Upper lobe of left lung (tissue), 4 donors: ENCODE measurements at regions not wholly inside any gene's neighbourhood (a gene's known extent, or its start where the extent isn't known, plus 50 kb on each side); places are given as distances from the start of the nearest gene placed in this dataset.

Experiments
- EP300 ChIP-seq, 4 donors: sonication (generic); formaldehyde crosslinking; IDR thresholded peaks; one replicate each; pipeline ENCODE4 v1.5.1; 2017; ENCODE audit warnings: antibody characterized with exemption in 4 of 4, control low read depth in 2 of 4
- TF ChIP-seq, protein P1 (sequence below), 6 experiments: fragments of 450-650 bp in 4 of 6; fragments of 200-600 bp in 2 of 6; sonication (generic) in 2 of 6; IDR thresholded peaks; one replicate each; pipeline ENCODE4 v1.5.1; 2016 to 2019; ENCODE audit warnings: antibody characterized with exemption in 6 of 6

DNA sequence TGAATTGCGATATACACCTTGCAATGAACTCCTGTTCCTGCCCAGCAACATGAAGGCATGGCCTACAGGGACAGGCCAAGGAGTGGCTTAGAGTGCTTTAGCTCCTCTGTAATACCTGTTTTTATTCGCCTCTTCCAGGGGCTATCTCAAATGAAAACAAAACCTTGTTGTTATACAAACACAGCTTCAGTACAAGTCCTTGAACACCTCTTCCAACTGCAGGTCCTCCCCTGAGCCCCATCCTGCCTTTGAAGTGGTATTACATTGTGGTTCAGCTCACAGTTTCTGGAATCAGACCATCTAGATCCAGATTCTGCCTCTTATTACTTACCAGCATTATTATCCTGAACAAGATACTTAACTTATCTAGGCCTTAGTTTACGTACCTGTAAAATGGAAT, 83.0 kb upstream of the HNRNPA3 start:
- TF ChIP-seq, protein P1, sequence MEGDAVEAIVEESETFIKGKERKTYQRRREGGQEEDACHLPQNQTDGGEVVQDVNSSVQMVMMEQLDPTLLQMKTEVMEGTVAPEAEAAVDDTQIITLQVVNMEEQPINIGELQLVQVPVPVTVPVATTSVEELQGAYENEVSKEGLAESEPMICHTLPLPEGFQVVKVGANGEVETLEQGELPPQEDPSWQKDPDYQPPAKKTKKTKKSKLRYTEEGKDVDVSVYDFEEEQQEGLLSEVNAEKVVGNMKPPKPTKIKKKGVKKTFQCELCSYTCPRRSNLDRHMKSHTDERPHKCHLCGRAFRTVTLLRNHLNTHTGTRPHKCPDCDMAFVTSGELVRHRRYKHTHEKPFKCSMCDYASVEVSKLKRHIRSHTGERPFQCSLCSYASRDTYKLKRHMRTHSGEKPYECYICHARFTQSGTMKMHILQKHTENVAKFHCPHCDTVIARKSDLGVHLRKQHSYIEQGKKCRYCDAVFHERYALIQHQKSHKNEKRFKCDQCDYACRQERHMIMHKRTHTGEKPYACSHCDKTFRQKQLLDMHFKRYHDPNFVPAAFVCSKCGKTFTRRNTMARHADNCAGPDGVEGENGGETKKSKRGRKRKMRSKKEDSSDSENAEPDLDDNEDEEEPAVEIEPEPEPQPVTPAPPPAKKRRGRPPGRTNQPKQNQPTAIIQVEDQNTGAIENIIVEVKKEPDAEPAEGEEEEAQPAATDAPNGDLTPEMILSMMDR (IDR thresholded peaks at IDR 0.05): no peak
- no peak for TF ChIP-seq EP300 (IDR thresholded peaks at IDR 0.05)
